IMR-90 (cell line): ENCODE measurements at regions not wholly inside any gene's neighbourhood (a gene's known extent, or its start where the extent isn't known, plus 50 kb on each side); places are given as distances from the start of the nearest gene placed in this dataset.

Experiments used
- CTCF ChIP-seq: conservative IDR thresholded peaks from 2 replicates; pipeline ENCODE4 v1.5.1; 2012; ENCODE audit warnings: mild to moderate bottlenecking, low read depth, low read length, improper control_type of control experiment
- POLR2A ChIP-seq: IDR thresholded peaks from 2 replicates; pipeline ENCODE4 v1.6.1; 2012; ENCODE audit warnings: mild to moderate bottlenecking, low read depth, low read length
- RAD21 ChIP-seq: IDR thresholded peaks from 2 replicates; pipeline ENCODE4 v1.6.1; 2012; ENCODE audit warnings: low read length, improper control_type of control experiment

- TF ChIP-seq CTCF = no peak
- TF ChIP-seq POLR2A = no peak
- TF ChIP-seq RAD21 = no peak
Measured at GRCh38 chr1:186564582-186564981, 103.7 kb upstream of the PDC start.
